Stimulated activated naive CD8-positive, alpha-beta T cell treated with anti-CD3 and anti-CD28 coated beads, Interleukin-15, amount 100 ng/mL, for 72 hours (primary cell): ENCODE measurements at regions not wholly inside any gene's neighbourhood (a gene's known extent, or its start where the extent isn't known, plus 50 kb on each side); places are given as distances from the start of the nearest gene placed in this dataset.

ENCODE experiments used
- ATAC-seq: fragments of 150-1000 bp; cut with Tn5 transposase; 2 replicates; pipeline ENCODE4 v1.10.0; 2021; ENCODE audit warnings: mild to moderate bottlenecking, moderate library complexity
- DNase-seq, 2 donors: peaks; one replicate each; pipeline ENCODE4 v3.0.0; 2021 to 2022
- H3K27ac Mint-ChIP-seq, 2 donors: one replicate each; pipeline ENCODE4 v1.8.0; 2022; ENCODE audit warnings: mild to moderate bottlenecking in 2 of 2, mixed read lengths in 2 of 2, moderate library complexity in 2 of 2
- H3K27me3 Mint-ChIP-seq: one replicate; pipeline ENCODE4 v1.8.0; 2022; ENCODE audit warnings: mixed read lengths
- H3K4me1 Mint-ChIP-seq: one replicate; pipeline ENCODE4 v1.8.0; 2022; ENCODE audit warnings: mild to moderate bottlenecking, mixed read lengths
- H3K4me3 Mint-ChIP-seq, 2 donors: one replicate each; pipeline ENCODE4 v1.8.0; 2022; ENCODE audit warnings: mild to moderate bottlenecking in 2 of 2, mixed read lengths in 2 of 2, moderate library complexity in 1 of 2
- H3K9me3 Mint-ChIP-seq, 2 donors: one replicate each; pipeline ENCODE4 v1.8.0; 2022; ENCODE audit warnings: mixed read lengths in 2 of 2

GRCh38 chr10:77695186-77695585 lies 57.6 kb upstream of the KCNMA1 start:
- Mint-ChIP-seq H3K9me3 (no peaks in the 10 kb centered on the region), H3K4me3 (no peak overlapping the region), H3K4me1 (no peaks in the 10 kb centered on the region), H3K27ac (no peak overlapping the region), H3K27me3 (peaks cover 54% of the 10 kb centered on the region)
- no peak for ATAC-seq
- DNase-seq, result no peak

DNA sequence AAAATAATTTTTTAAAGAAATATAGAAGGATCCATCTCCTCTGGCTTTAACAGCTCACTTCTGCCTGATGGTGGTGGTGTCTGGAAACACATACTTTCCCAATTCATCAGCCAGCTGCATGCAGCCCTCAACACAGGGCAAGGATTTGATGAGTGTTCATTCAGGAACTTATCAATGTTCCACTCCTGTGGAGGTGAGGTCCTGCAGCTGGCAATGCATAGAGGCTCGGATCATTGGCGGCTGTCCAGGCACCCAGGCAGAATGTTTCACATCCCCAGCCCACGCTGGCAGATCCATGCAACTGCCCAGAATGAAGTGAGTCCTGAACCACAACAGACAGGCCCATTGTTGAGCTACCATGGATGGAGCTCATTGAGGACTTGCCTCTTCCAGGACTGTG lies 55.2 kb upstream of the KCNMA1 start:
- Mint-ChIP-seq H3K4me1 (no peaks in the 10 kb centered on the region), H3K27ac (no peak overlapping the region), H3K4me3 (no peak overlapping the region), H3K27me3 (peaks cover 47% of the 10 kb centered on the region), H3K9me3 (no peaks in the 10 kb centered on the region)
- DNase-seq (no peak), ATAC-seq (no peak)

DNA sequence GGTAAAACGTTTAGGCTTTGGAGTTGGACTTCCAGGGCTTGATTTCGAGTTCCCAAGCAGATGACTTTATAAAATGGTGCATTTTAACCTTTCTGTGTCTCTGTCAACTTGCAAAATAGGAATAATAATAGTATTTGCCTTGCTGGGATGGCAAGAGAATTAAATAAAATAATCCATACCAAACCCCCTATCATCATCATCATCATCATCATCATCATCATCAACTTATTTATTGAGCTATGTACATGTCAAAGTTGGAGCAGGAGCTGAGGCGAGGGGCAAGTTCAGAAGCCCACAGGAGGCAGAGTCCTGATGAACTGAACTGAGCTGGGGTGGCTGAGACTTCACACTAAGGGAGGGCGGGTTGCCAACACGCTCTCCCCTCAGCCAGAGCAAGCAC lies 51.7 kb upstream of the KCNMA1 start:
- no peak overlapping the region for H3K27ac Mint-ChIP-seq
- DNase-seq (no peak), ATAC-seq (no peak)
- no peaks in the 10 kb centered on the region for H3K4me1 Mint-ChIP-seq
- no peaks in the 10 kb centered on the region for H3K9me3 Mint-ChIP-seq
- no peak overlapping the region for H3K4me3 Mint-ChIP-seq
- peaks cover 69% of the 10 kb centered on the region for H3K27me3 Mint-ChIP-seq

- ATAC-seq (no peak), DNase-seq (no peak)
- Mint-ChIP-seq H3K27me3 (peaks cover 75% of the 10 kb centered on the region), H3K27ac (no peak overlapping the region), H3K4me1 (no peaks in the 10 kb centered on the region), H3K9me3 (no peaks in the 10 kb centered on the region), H3K4me3 (no peak overlapping the region)
Measured at GRCh38 chr10:77687621-77688020, 50.0 kb upstream of the KCNMA1 start.
